Loucy (cell line): ENCODE measurements at regions not wholly inside any gene's neighbourhood (a gene's known extent, or its start where the extent isn't known, plus 50 kb on each side); places are given as distances from the start of the nearest gene placed in this dataset.

Experiments
- H2AFZ ChIP-seq: fragments of 200-600 bp; sonication (generic); 2 replicates; pipeline ENCODE4 v1.6.0; 2016; ENCODE audit warnings: antibody characterized with exemption, mild to moderate bottlenecking, low read length, moderate library complexity
- H3F3A ChIP-seq: fragments of 200-600 bp; 2 replicates; pipeline ENCODE4 v1.6.0; 2016; ENCODE audit warnings: antibody characterized with exemption, low read depth, mild to moderate bottlenecking
- H3K27me3 ChIP-seq: fragments of 200-600 bp; sonication (generic); 2 replicates; pipeline ENCODE4 v1.6.1; 2014; ENCODE audit warnings: low read length, mild to moderate bottlenecking; ENCODE audit not compliant: insufficient read depth, poor library complexity, severe bottlenecking
- H3K36me3 ChIP-seq: fragments of 200-600 bp; sonication (generic); 2 replicates; pipeline ENCODE4 v1.6.1; 2016; ENCODE audit warnings: low read length; ENCODE audit not compliant: insufficient read depth
- H3K4me1 ChIP-seq: fragments of 200-600 bp; sonication (generic); 2 replicates; pipeline ENCODE4 v1.5.1; 2014; ENCODE audit warnings: low read length, mild to moderate bottlenecking; ENCODE audit not compliant: insufficient read depth, poor library complexity, severe bottlenecking
- H3K4me2 ChIP-seq: fragments of 200-600 bp; sonication (generic); 2 replicates; pipeline ENCODE4 v1.6.0; 2014; ENCODE audit warnings: antibody characterized with exemption, low read length, low read depth, mild to moderate bottlenecking; ENCODE audit not compliant: poor library complexity, severe bottlenecking
- H3K4me3 ChIP-seq: fragments of 200-600 bp; sonication (generic); 2 replicates; pipeline ENCODE4 v1.5.1; 2014; ENCODE audit warnings: low read length, mild to moderate bottlenecking, mixed read lengths; ENCODE audit not compliant: poor library complexity, severe bottlenecking
- H3K79me2 ChIP-seq: fragments of 200-600 bp; sonication (generic); 2 replicates; pipeline ENCODE4 v1.6.1; 2014; ENCODE audit warnings: low read length; ENCODE audit not compliant: insufficient read depth
- H3K9ac ChIP-seq: fragments of 200-600 bp; sonication (generic); 2 replicates; pipeline ENCODE4 v1.6.0; 2014; ENCODE audit warnings: mild to moderate bottlenecking, low read depth, low read length, moderate library complexity; ENCODE audit not compliant: poor library complexity, severe bottlenecking
- H3K9me2 ChIP-seq: fragments of 200-600 bp; sonication (generic); replicated peaks from 2 replicates; pipeline ENCODE4 v1.6.1; 2016; ENCODE audit warnings: low read depth, low read length, mixed read lengths
- H3K9me3 ChIP-seq: fragments of 200-600 bp; sonication (generic); 2 replicates; pipeline ENCODE4 v1.6.1; 2014; ENCODE audit warnings: mild to moderate bottlenecking, antibody characterized with exemption, low read length, low read depth; ENCODE audit not compliant: insufficient read depth
- H4K20me1 ChIP-seq: fragments of 200-600 bp; sonication (generic); 2 replicates; pipeline ENCODE4 v1.6.0; 2014; ENCODE audit warnings: antibody characterized with exemption, low read length, mild to moderate bottlenecking; ENCODE audit not compliant: insufficient read depth, poor library complexity, severe bottlenecking
- CTCF ChIP-seq: fragments of 200-600 bp; sonication (generic); conservative IDR thresholded peaks from 2 replicates; pipeline ENCODE4 v1.5.1; 2014; ENCODE audit warnings: mild to moderate bottlenecking, antibody characterized with exemption, low read length
- EZH2phosphoT487 ChIP-seq: fragments of 200-600 bp; IDR thresholded peaks from 2 replicates; pipeline ENCODE4 v1.6.1; 2018; ENCODE audit warnings: antibody characterized with exemption, mild to moderate bottlenecking, moderate library complexity, borderline replicate concordance

GRCh38 chr4:62711575-62711974 lies 1511.4 kb downstream of the ADGRL3 start:
- H3K4me2 ChIP-seq: no peak overlapping the region
- H3K4me3 ChIP-seq: no peak overlapping the region
- no peaks in the 10 kb centered on the region for H3K36me3 ChIP-seq
- H3F3A ChIP-seq: no peaks in the 10 kb centered on the region
- H3K27me3 ChIP-seq: no peaks in the 10 kb centered on the region
- no peaks in the 10 kb centered on the region for H3K79me2 ChIP-seq
- TF ChIP-seq EZH2phosphoT487 (no peak), CTCF (no peak)
- H3K9me3 ChIP-seq: no peaks in the 10 kb centered on the region
- no peak overlapping the region for H3K9ac ChIP-seq
- peaks cover 3% of the 10 kb centered on the region for H3K4me1 ChIP-seq
- no peaks in the 10 kb centered on the region for H4K20me1 ChIP-seq
- H3K9me2 ChIP-seq: no peaks in the 10 kb centered on the region
- no peak overlapping the region for H2AFZ ChIP-seq

GRCh38 chr4:62709618-62710252 lies 1509.6 kb downstream of the ADGRL3 start:
- no peaks in the 10 kb centered on the region for H3K9me3 ChIP-seq
- H3K27me3 ChIP-seq: no peaks in the 10 kb centered on the region
- no peaks in the 10 kb centered on the region for H3F3A ChIP-seq
- H2AFZ ChIP-seq: peak overlapping the region; percentile 18; the same call in 1 of the 2 replicates
- peak overlapping the region; percentile 54 for H3K4me2 ChIP-seq
- no peaks in the 10 kb centered on the region for H3K9me2 ChIP-seq
- no peaks in the 10 kb centered on the region for H4K20me1 ChIP-seq
- H3K36me3 ChIP-seq: no peaks in the 10 kb centered on the region
- peak; percentile 85 for TF ChIP-seq CTCF
- TF ChIP-seq EZH2phosphoT487: no peak
- peaks cover 3% of the 10 kb centered on the region for H3K4me1 ChIP-seq
- H3K4me3 ChIP-seq: peak overlapping the region; percentile 53
- no peak overlapping the region for H3K9ac ChIP-seq
- no peaks in the 10 kb centered on the region for H3K79me2 ChIP-seq

- Histone ChIP-seq H3K27me3 (no peaks in the 10 kb centered on the region), H3K4me3 (no peak overlapping the region), H3F3A (no peaks in the 10 kb centered on the region), H2AFZ (no peak overlapping the region), H3K9me3 (no peaks in the 10 kb centered on the region), H3K9me2 (no peaks in the 10 kb centered on the region), H4K20me1 (no peaks in the 10 kb centered on the region), H3K4me1 (peaks cover 3% of the 10 kb centered on the region), H3K4me2 (no peak overlapping the region), H3K9ac (no peak overlapping the region), H3K79me2 (no peaks in the 10 kb centered on the region), H3K36me3 (no peaks in the 10 kb centered on the region)
- TF ChIP-seq EZH2phosphoT487 (no peak), CTCF (no peak)
Measured at GRCh38 chr4:62706423-62706822, 1506.3 kb downstream of the ADGRL3 start.
